Muscle of arm (tissue), 1 donor: ENCODE measurements at regions not wholly inside any gene's neighbourhood (a gene's known extent, or its start where the extent isn't known, plus 50 kb on each side); places are given as distances from the start of the nearest gene placed in this dataset.
"Not testable (repeated sequence)": the region's sequence is repeated elsewhere in the genome, so short reads cannot be mapped to it uniquely, and the experiment has no call there.

Experiments used
- DNase-seq: peaks from one replicate; pipeline ENCODE4 v3.0.0-alpha.2; 2013

- DNase-seq, result no peak
Observed at GRCh38 chr2:35125278-35125677, 1230.3 kb upstream of the CRIM1 start.

GRCh38 chr2:35116151-35116550 is 1239.4 kb upstream of the CRIM1 start:
- no peak for DNase-seq

- DNase-seq, result no peak
Observed at GRCh38 chr2:35114765-35115164, 1240.8 kb upstream of the CRIM1 start.

GRCh38 chr2:35112367-35112766 is 1243.2 kb upstream of the CRIM1 start:
- not testable (repeated sequence) for DNase-seq

GRCh38 chr2:35104309-35104708 is 1251.3 kb upstream of the CRIM1 start:
- no peak for DNase-seq

DNA sequence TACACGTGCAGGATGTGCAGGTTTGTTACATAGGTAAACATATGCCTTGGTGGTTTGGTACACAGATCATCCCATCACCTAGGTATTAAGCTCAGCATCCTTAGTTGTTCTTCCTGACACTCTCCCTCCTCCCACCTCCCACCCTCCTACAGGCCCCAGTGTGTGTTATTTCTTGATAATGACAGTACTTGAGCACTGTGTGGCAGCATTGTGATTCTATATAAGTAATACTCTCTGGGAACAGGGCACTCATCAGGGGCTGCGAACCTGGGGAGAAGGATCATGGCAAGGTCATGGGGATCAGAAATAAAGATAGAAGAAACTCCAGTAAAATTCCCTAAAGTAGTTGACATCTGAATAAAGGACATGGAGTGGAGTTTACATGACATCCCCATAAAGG is 1256.2 kb upstream of the CRIM1 start:
- DNase-seq, result no peak

GRCh38 chr2:35082072-35082471 is 1273.5 kb upstream of the CRIM1 start:
- no peak for DNase-seq

DNA sequence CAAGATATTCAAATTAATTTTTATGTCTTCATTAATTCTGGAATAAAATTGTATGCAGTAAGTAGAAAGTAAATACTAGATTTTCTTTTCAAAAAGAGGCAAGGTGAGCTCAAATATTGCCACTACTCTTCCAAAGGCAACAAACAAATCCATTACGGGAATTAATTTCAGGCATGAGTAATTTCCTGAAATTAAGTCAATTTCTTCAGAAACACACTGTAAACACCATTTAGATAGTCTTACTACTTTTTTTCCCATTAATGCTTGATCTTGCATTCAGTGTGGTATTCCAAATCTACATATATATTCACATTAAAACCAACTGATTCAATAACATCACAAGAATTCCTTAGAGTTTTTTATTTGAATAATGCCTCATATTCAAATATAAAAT is 1274.0 kb upstream of the CRIM1 start:
- DNase-seq, result no peak

- no peak for DNase-seq
Observed at GRCh38 chr2:35081001-35081621, 1274.5 kb upstream of the CRIM1 start.

DNA sequence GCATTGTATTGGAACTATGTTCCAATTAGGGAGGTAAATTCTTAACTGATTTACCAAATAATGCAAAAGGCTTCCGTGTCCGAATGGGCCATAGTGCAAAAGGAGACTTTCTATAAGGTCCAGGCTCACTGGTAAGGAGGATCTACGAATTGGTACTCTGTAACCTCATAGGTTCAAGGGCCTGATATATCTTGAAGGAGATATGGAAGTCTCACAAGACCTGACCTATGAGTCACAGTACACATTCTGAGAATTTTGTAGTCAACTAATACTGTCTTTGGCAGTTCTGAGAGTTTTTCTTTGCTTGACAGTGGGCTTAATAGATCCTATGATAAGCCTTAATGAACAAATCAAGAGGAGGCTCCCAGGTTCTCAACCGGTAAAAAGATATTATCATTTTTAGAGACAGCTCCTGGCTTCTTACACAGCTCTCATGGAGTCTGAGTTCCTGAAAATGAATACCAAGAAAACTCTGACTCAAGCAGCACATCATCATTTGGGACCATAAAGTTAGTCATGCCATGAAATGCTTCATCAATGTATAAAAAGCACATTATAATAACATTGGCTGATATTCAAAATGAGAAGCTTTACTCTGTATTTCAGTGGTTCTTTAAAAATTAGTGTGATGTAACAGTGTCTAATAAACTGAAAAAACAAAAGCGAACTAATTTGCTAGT is 1275.2 kb upstream of the CRIM1 start:
- no peak for DNase-seq

- DNase-seq, result no peak
Observed at GRCh38 chr2:35067420-35067819, 1288.2 kb upstream of the CRIM1 start.

- DNase-seq, result no peak
Observed at GRCh38 chr2:35063836-35064235, 1291.7 kb upstream of the CRIM1 start.

- DNase-seq, result no peak
Observed at GRCh38 chr2:35035883-35036282, 1319.7 kb upstream of the CRIM1 start.

GRCh38 chr2:35033748-35034147 is 1321.8 kb upstream of the CRIM1 start:
- no peak for DNase-seq

GRCh38 chr2:35023545-35023944 is 1332.0 kb upstream of the CRIM1 start:
- DNase-seq, result no peak

DNA sequence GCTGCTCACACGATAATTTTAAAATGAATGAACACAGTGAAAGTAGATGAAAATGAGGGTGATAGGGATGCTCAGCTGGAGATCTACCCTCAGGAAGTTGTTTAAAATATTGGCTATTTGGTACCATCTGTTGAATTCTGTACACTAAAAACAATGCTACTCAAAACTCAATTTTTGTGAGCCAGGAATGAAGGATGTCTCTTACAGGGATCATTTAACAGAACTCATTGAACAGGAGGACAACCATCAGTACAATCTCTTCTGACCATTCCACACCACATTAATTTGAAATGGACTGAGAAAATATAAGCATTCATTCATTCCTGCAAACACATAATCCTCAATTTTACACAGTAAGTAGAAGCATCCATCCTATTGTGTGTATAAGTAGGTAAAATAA is 1355.1 kb upstream of the CRIM1 start:
- no peak for DNase-seq

DNA sequence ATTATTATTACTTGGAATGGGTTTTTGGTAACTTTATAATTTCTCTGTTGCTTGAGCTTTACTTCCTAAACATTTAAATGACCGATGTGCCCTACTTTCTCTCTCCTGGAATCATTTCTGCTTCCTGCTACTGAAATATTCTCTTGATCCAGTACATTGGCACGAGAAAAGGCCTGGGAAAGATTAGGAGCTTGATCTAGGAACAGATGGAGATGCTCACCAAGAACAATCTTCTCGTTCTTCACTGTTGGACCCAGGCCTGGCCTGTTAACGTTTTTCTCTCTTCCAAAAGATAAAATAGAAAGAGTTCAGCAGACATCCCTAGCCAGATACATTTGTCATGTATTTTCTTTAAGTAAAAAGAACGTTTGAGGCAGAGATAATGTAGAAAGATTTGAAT is 1356.8 kb upstream of the CRIM1 start:
- no peak for DNase-seq

GRCh38 chr2:34997779-34998178 is 1357.8 kb upstream of the CRIM1 start:
- DNase-seq, result no peak

DNA sequence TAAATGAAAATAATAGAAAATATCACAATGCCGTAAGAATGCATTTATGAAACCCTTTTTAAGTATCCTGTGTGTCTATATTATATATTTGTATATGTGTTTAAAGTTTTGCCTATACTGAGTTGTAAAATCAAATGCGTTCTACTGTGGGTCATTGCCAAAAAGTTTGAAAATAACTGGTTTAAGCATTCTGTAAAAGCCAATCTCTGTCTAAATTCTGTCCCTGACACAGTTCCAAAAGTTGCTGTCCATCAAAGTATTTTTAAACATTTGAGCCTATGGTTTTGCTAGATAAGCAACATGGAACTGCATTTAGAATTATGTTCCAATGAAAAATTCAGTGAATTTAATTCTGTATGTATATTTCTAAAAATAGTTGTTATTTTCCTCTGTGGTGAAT is 1360.4 kb upstream of the CRIM1 start:
- DNase-seq, result no peak

DNA sequence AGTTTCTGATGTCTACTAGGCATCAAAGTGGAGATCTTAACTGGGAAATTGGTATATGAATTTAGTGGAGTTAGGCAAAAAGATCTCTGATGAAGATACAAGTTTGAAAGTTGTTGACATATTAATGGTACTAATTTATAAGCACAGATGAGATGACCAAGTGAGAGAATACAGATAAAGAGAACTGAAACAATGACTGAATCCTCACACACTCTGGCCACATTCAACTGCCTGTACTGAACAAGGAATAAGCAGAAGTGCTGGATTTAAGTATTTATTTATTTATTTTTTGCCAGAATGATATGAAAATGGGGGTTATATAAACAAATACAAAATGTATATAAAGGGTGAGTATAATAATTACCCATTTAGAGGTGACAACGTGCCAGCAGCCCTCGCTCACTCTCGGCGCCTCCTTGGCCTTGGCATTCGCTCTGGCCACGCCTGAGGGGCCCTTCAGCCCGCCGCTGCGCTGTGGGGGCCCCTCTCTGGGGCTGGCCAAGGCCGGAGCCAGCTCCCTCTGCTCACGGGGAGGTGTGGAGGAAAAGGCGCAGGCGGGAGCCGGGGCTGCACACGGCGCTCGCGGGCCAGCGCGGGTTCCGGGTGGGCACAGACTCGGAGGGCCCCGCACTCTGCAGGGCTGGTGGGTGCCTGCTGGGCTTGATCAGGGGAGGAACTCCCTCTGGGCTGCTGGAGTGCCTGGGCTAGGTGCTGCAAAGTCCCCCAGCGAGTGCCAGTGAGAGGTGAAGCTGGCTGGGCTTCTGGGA is 1363.9 kb upstream of the CRIM1 start:
- DNase-seq, result no peak

DNA sequence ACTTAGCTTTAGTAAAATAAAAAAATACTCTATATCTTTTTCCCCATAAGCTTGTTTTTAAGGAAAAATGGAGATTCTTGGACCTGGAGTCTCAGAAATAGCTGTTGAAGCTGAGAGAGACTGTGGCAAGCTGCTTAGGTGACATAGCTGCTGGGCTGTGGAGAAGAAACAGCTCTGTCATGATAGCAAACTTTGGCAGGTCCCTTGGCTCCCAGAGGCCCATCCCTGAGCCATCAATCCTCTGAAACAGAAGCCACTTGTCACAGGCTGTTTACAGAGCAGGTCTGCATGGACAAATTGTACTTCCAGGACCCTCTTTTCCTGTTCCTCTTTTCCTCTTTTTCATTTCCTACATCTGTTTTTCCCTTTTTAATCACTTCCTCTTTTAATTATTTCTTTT is 1370.1 kb upstream of the CRIM1 start:
- no peak for DNase-seq

DNA sequence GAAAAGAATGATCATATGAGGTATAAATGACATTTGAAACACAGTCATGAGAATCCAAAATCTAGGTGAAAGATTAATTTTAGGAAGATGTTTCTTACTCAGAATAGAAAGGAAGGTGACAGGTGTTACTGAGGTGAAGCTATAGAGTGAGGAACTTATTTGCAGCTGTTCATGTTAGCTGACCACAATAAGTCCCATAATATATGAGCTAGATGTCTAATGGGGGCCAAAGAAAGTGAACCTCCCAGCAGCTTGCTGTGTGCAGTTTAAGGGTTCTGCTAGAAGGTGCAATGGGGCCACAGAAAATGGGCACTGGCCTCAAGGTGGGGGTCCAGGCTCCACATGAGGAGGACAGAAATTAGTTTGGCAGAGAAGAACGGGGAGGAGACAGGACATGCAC is 1374.9 kb upstream of the CRIM1 start:
- no peak for DNase-seq

- no peak for DNase-seq
Observed at GRCh38 chr2:34979148-34979547, 1376.4 kb upstream of the CRIM1 start.
